ENCODE measurements at regions not wholly inside any gene's neighbourhood (a gene's known extent, or its start where the extent isn't known, plus 50 kb on each side); places are given as distances from the start of the nearest gene placed in this dataset.
A peak's percentile ranks its signal among the peaks of the same experiment; 100 is the strongest.

GRCh38 chr2:121833358-121833723, 77.9 kb downstream of the TSN start:
- no peak overlapping the region for H3K27ac Mint-ChIP-seq (ENCODE audit: unreplicated experiment)
- no peak for DNase-seq (ENCODE audit: low spot score)
- no peaks in the 10 kb centered on the region for H3K36me3 Mint-ChIP-seq (ENCODE audit: low read depth)
- H3K9me3 Mint-ChIP-seq (ENCODE audit: low read depth) = no peaks in the 10 kb centered on the region
- peaks cover 24% of the 10 kb centered on the region for H3K27me3 Mint-ChIP-seq (ENCODE audit: low read depth)
- H3K4me1 Mint-ChIP-seq (ENCODE audit: low read depth) = no peaks in the 10 kb centered on the region
- no peak for TF ChIP-seq CTCF (IDR thresholded peaks at IDR 0.05)
- no peak overlapping the region for H3K4me3 Mint-ChIP-seq (ENCODE audit: unreplicated experiment)

GRCh38 chr2:121836611-121837010, 81.2 kb downstream of the TSN start:
- no peak overlapping the region for H3K27ac Mint-ChIP-seq (ENCODE audit: unreplicated experiment)
- no peaks in the 10 kb centered on the region for H3K4me1 Mint-ChIP-seq (ENCODE audit: low read depth)
- no peak for TF ChIP-seq CTCF (IDR thresholded peaks at IDR 0.05)
- H3K36me3 Mint-ChIP-seq (ENCODE audit: low read depth) = no peaks in the 10 kb centered on the region
- no peak for DNase-seq (ENCODE audit: low spot score)
- H3K4me3 Mint-ChIP-seq (ENCODE audit: unreplicated experiment) = no peak overlapping the region
- no peaks in the 10 kb centered on the region for H3K9me3 Mint-ChIP-seq (ENCODE audit: low read depth)
- peaks cover 24% of the 10 kb centered on the region for H3K27me3 Mint-ChIP-seq (ENCODE audit: low read depth)

GRCh38 chr2:121837591-121837990, 82.1 kb downstream of the TSN start:
- no peaks in the 10 kb centered on the region for H3K4me1 Mint-ChIP-seq (ENCODE audit: low read depth)
- TF ChIP-seq CTCF (IDR thresholded peaks at IDR 0.05) = no peak
- H3K4me3 Mint-ChIP-seq (ENCODE audit: unreplicated experiment) = no peak overlapping the region
- no peak overlapping the region for H3K27ac Mint-ChIP-seq (ENCODE audit: unreplicated experiment)
- H3K36me3 Mint-ChIP-seq (ENCODE audit: low read depth) = no peaks in the 10 kb centered on the region
- H3K9me3 Mint-ChIP-seq (ENCODE audit: low read depth) = no peaks in the 10 kb centered on the region
- DNase-seq (ENCODE audit: low spot score) = no peak
- H3K27me3 Mint-ChIP-seq (ENCODE audit: low read depth) = peaks cover 24% of the 10 kb centered on the region

DNA sequence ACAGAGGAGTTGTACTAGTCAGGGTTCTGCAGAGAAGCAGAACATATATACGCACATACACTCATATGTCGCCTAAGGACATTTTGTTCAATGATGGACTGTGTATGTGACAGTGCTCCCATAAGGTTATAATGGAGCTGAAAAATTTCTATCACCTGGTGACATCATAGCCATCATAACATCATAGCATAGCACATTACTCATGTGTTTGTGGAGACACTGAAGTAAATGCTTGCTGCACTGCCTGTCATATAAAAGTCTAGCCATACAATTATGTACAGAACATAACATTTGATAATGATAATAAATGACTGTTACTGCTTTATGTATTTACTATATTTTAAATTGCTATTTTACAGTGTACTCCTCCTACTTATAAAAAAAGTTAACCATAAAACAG, 83.1 kb downstream of the TSN start:
- Mint-ChIP-seq H3K9me3 (ENCODE audit: low read depth) (no peaks in the 10 kb centered on the region), H3K27ac (ENCODE audit: unreplicated experiment) (no peak overlapping the region), H3K36me3 (ENCODE audit: low read depth) (no peaks in the 10 kb centered on the region), H3K4me1 (ENCODE audit: low read depth) (no peaks in the 10 kb centered on the region), H3K27me3 (ENCODE audit: low read depth) (peaks cover 31% of the 10 kb centered on the region), H3K4me3 (ENCODE audit: unreplicated experiment) (no peak overlapping the region)
- TF ChIP-seq CTCF (IDR thresholded peaks at IDR 0.05) = no peak
- no peak for DNase-seq (ENCODE audit: low spot score)

- Mint-ChIP-seq H3K27me3 (ENCODE audit: low read depth) (peaks cover 31% of the 10 kb centered on the region), H3K36me3 (ENCODE audit: low read depth) (no peaks in the 10 kb centered on the region), H3K4me1 (ENCODE audit: low read depth) (no peaks in the 10 kb centered on the region), H3K27ac (ENCODE audit: unreplicated experiment) (no peak overlapping the region), H3K9me3 (ENCODE audit: low read depth) (no peaks in the 10 kb centered on the region), H3K4me3 (ENCODE audit: unreplicated experiment) (no peak overlapping the region)
- TF ChIP-seq CTCF (IDR thresholded peaks at IDR 0.05) = peak; percentile 16
- DNase-seq (ENCODE audit: low spot score) = no peak
These were observed 84.1 kb downstream of the TSN start for GRCh38 chr2:121839584-121839983.

Data from chondrocyte (in vitro differentiated cells).